Sciatic nerve (tissue), 2 donors: ENCODE measurements at regions not wholly inside any gene's neighbourhood (a gene's known extent, or its start where the extent isn't known, plus 50 kb on each side); places are given as distances from the start of the nearest gene placed in this dataset.
A peak's percentile ranks its signal among the peaks of the same experiment; 100 is the strongest.
"Not testable (repeated sequence)": the region's sequence is repeated elsewhere in the genome, so short reads cannot be mapped to it uniquely, and the experiment has no call there.

Experiments
- ATAC-seq: fragments of 200-7000 bp; cut with Tn5 transposase; one replicate; pipeline ENCODE4 v1.9.1; 2020; ENCODE audit warnings: mild to moderate bottlenecking, moderate library complexity
- DNase-seq: peaks from one replicate; pipeline ENCODE4 v3.0.0-alpha.2; 2020; ENCODE audit warnings: low spot score
- intact Hi-C: fragments of 100-400 bp; cut with DNase I; formaldehyde crosslinking; loops from one replicate; pipeline ENCODE4 v1.14.2; 2022
- donor health status: DM: no; HTN: no; CAD: no.
- donor health status: DM: no; HTN: no; CAD: no.

GRCh38 chr1:223012176-223012788 is 130.8 kb downstream of the TLR5 start:
- DNase-seq = no peak
- intact Hi-C loops = no loop called here
- no peak for ATAC-seq

DNA sequence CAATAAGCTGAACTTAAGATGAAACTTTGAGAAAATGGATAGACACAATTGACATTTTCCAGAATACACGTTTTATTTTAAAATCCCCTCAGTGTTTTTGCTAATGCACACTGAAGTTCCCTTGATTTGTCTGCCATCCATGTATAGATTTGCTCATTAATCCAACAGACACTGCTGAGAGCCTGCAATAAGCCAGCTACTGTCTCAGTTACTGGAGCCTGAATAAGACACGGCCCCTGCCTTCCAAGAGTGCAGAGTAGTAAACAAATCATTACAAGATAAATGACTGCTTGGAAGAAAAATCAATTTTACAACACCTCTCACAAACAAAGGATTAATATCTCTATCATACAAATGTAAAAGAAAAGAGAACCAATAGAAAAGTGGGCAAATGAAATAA is 130.1 kb downstream of the TLR5 start:
- ATAC-seq (no peak), DNase-seq (no peak)
- intact Hi-C loops = no loop called here

DNA sequence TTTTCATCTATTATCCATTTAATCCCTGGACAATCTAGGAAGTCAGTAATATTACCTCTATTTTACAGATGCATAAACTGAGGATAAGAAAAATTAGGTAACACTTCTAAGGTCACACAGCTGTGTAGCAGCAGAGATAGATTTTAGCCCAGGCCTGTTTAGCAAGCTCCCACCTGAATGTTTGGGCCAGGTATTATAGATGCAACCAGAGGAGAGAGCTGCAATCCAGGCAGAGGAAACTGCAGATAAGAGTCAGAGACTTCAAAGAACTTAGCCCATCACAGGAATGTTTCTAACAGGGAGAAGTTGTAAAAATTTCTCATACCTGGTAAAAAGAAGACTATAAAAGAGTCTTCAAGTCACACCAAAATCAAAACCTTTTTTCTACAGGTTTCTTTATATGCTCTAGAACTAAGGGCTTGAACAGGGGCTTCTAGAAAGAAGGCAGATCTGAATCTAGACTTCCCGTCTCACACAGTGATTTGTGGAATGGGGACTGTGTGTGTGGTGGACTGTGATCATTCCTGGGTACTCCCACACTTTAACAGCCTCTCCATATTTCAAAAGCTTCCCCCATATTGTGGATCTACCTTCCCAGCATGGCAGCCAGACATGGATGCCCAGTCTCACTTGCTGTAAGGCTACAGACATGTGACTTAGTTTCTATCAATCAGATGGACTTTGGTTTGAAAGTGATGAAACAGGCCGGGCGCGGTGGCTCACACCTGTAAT is 128.7 kb downstream of the TLR5 start:
- ATAC-seq (no peak), DNase-seq (no peak)
- intact Hi-C loops = no loop called here

DNA sequence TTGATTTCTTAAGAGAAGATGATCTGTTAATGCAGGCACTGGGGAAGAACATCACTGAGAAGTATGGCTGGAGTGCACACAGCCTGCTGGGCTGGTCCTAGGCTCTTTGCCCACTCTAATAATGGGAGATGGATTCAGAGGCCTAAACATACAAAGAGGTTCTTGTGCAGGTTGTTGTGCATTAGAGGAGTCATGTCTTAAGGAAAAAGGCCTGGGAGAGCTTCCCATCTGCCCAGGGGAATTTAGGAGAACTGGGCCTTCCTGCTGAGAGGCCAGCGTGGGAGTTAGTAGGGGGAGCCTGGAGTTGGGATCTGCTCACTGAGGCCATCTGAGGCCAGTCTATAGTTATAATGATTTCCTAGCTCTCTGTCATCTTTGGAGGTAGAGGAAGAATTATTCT is 126.7 kb downstream of the TLR5 start:
- ATAC-seq (peak; percentile 71), DNase-seq (no peak)
- intact Hi-C loops = no loop called here

GRCh38 chr1:223016890-223017289 is 126.2 kb downstream of the TLR5 start:
- ATAC-seq (no peak), DNase-seq (no peak)
- intact Hi-C loops = no loop called here

GRCh38 chr1:223017291-223017690 is 125.8 kb downstream of the TLR5 start:
- no peak for ATAC-seq

DNA sequence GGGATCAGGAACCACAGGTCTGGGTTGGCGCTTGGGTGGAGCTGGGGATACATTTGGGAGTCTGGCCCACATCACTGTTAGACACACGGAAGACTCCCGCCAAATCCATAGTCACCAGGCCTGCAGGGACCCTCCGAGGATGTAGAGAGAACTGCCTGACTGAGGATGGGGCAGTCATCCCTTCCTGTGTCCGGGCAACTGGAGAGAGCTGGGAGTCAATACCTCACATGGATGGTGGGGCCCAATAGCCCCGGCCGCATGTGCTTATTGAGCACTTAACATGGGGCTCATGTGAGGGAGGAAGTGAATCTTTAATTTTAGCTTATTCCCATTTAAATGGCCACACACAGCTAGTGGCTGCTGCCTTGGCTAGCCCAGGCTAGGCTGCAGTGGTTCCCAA is 124.5 kb downstream of the TLR5 start:
- intact Hi-C loops = no loop called here
- ATAC-seq = no peak
- no peak for DNase-seq

More at GRCh38 chr1:223017291-223017690, 125.8 kb downstream of the TLR5 start:
- intact Hi-C loops = no loop called here
- DNase-seq = no peak

- DNase-seq (no peak), ATAC-seq (no peak)
- intact Hi-C loops = no loop called here
Measured at GRCh38 chr1:223019256-223019655, 123.8 kb downstream of the TLR5 start.

DNA sequence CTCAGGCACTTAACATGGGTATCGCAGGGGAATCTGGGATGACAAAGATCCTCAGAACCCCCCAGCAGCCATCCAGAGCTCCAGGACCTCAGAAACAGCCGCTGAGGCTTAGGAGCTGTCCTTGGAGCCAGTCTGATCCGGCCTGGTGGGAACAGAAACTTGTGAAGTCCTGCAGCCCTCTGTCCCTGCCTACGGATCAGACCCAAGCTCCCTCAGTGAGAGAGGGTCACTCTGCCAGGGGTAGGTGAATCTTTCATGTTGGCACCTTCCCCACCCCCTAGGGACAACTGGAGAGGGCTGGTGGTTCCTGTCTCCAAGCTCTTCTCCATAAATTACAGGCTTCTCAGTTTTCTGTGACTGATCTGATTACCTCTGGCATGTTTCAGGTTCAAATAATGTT is 122.3 kb downstream of the TLR5 start:
- ATAC-seq (no peak), DNase-seq (no peak)
- intact Hi-C loops = no loop called here

DNA sequence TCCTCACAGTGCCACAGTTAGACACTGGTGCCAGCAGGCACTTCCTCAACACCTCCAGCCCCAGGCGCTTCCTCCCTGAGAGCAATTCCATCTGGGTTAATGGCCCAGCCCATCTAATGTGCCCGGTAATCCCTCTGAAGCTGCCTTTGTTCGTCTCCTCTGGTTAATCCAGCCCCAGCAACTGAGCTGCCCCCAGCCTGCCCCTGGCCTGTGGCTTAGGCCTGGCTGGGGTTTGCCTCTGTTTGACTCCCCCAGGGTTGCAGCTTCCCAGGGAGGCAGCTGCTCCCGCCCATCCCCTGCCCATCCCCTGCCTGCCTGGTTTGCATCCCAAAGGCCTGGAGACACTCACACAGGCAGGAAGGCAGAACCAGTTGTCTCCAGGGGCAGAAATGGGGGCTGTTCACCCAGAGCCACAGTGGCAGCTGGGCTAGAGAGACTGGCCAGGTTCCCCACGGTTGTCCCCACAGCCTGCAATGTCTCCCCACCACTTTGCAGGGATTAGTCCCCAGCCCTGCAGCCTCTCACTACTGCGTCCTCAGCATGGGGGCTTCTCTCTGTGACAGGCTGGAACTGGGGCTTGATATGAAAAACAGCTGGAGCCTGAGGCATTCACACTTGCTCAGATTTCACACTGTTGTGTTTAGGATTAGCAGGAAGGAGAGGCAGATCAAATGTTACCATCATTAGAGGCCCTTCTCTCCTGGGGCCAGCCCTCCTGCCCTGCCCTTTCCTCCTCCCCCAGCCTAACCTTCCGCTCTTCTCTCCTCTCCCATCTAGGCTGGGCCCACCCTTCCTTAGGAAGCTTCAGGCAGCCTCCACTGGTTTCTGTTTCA is 120.2 kb downstream of the TLR5 start:
- DNase-seq (no peak), ATAC-seq (peak; percentile 78)
- intact Hi-C loops = no loop called here

DNA sequence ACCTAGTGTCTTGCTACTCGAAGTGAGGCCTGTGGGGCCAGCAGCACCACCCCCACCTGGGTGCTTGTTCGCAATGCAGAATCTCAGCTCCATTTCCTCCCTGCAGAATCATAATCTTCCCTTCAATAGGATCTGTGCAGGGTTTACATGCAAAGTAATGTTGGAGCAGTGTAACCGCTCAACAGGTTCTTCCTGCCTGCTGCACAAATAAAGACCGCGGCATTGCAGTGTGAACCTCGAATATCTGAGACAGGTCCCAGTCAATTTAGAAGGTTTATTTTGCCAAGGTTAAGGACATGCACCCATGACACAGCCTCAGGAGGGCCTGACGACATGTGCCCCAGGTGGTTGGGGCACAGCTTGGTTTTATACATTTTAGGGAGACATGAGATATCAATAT is 119.2 kb downstream of the TLR5 start:
- ATAC-seq = no peak

GRCh38 chr1:223024486-223024885 is 118.6 kb downstream of the TLR5 start:
- ATAC-seq, intact Hi-C loops, DNase-seq: not testable (repeated sequence)

More for the DNA sequence above, 119.2 kb downstream of the TLR5 start:
- intact Hi-C loops = no loop called here
- no peak for DNase-seq

DNA sequence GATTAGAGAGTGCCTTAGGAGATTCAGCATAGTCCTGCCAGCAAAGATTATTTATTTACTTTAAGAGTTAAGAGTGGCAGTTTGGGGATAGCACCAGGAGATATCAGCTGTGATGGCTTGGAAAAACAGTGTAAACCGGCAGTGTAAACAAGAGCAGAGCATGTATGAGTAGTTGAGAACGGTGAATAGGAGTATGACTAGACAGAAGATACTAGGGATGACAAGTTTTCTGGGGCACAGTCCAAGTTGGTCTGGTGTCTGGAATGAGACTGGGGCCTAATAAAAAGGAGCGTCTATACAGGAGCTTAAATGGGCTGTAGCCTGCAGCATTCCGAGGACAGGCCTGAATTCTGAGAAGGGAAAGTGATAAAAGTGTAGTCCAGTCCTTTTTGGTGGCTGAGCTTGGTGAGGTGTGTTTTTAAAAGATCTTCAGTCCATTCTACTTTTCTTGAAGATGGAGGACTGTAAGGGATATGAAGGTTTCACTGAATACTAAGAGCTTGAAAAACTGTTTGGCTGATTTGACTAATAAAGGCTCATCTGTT is 117.8 kb downstream of the TLR5 start:
- ATAC-seq, DNase-seq, intact Hi-C loops: not testable (repeated sequence)

- intact Hi-C loops, DNase-seq, ATAC-seq: not testable (repeated sequence)
Measured at GRCh38 chr1:223026639-223027038, 116.4 kb downstream of the TLR5 start.

GRCh38 chr1:223029985-223030769 is 112.9 kb downstream of the TLR5 start:
- no peak for DNase-seq
- intact Hi-C loops = no loop called here
- ATAC-seq = no peak

DNA sequence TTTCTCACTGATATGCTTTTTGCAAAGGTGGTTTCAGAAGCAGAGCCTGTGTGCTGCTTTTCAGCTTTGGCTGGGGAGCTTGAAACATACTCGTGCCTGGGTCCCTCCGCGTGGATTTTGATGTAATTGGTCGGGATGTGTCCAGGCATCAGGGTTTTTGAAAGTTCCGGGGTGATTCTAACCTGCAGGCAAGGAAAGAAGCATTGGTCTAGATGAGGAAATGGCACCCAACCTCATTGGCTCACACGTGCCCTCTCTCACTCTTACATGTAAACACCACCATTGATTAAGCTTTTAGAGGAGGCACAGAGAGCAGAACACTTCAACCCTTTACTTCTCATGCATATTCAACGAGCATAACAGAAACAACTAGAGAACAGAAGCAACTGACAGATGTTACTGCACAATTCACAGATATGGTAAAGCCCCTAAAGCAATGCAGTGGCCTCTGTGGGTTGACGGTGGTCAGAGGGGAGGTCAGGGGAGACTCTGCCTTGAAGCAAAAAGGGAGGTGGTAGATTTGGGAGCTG is 112.1 kb downstream of the TLR5 start:
- ATAC-seq (no peak), DNase-seq (no peak)
- intact Hi-C loops = no loop called here

- DNase-seq (peak; percentile 79), ATAC-seq (peak; percentile 99)
Measured at GRCh38 chr1:223031733-223032601, 111.1 kb downstream of the TLR5 start.

GRCh38 chr1:223033658-223034057 is 109.4 kb downstream of the TLR5 start:
- ATAC-seq = no peak
- intact Hi-C loops = no loop called here
- no peak for DNase-seq

More at GRCh38 chr1:223031733-223032601, 111.1 kb downstream of the TLR5 start:
- intact Hi-C loops = no loop called here
